HUES48 (cell line): ENCODE measurements at regions not wholly inside any gene's neighbourhood (a gene's known extent, or its start where the extent isn't known, plus 50 kb on each side); places are given as distances from the start of the nearest gene placed in this dataset.

Experiments
- H3K27ac ChIP-seq: one replicate; pipeline ENCODE4 v1.7.0; 2013; ENCODE audit warnings: low read depth, low read length, inconsistent platforms
- H3K27me3 ChIP-seq: 2 replicates; pipeline ENCODE4 v1.6.1; 2013; ENCODE audit warnings: mild to moderate bottlenecking, low read length; ENCODE audit not compliant: control insufficient read depth, insufficient read depth
- H3K36me3 ChIP-seq: 2 replicates; pipeline ENCODE4 v1.6.1; 2013; ENCODE audit warnings: low read length; ENCODE audit not compliant: control insufficient read depth, insufficient read depth
- H3K4me1 ChIP-seq: 2 replicates; pipeline ENCODE4 v1.6.1; 2013; ENCODE audit warnings: mild to moderate bottlenecking, low read length; ENCODE audit not compliant: control insufficient read depth, insufficient read depth
- H3K4me3 ChIP-seq: 2 replicates; pipeline ENCODE4 v1.5.1; 2013; ENCODE audit warnings: mild to moderate bottlenecking, low read depth, low read length
- H3K9ac ChIP-seq: 2 replicates; pipeline ENCODE4 v1.6.1; 2013; ENCODE audit warnings: mild to moderate bottlenecking, low read depth, low read length, moderate library complexity
- H3K9me3 ChIP-seq: 2 replicates; pipeline ENCODE4 v1.6.1; 2013; ENCODE audit warnings: low read length; ENCODE audit not compliant: control insufficient read depth, insufficient read depth

DNA sequence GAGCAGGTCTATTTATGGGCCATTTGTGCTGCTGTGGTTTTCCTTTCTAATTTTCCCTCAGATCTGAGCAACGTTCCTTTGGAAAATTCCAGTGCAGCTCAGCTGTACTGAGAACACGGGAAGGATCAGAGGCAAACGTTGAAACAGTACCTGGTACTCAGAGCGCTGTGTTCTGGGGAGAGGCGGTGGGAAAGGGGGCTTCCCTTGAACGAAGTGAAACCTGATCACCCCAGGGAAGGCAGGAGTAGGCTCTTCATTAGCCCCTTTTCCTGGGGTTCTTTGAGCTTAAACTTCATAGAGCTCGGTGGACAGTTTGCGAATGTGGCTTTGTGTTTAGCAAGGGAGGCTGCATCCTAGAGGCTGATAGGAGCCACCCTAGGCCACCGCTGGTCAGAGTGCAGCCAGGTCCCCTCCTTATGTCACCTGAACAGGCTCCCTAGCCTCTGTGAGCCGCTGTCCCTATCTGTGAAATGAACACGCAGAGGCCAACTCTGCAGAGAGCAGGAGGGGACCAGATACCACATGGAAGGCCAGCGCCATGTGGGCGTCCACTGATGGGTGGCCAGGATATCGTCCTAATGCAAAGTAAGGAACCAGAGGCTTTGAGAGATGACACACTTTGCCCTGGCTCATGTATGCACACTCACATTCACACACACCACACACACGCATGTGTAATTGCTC lies 1464.8 kb downstream of the BRD1 start:
- H3K27me3 ChIP-seq = no peaks in the 10 kb centered on the region
- H3K9me3 ChIP-seq = no peaks in the 10 kb centered on the region
- no peak overlapping the region for H3K4me3 ChIP-seq

GRCh38 chr22:48361099-48361639 lies 1466.5 kb downstream of the BRD1 start:
- Histone ChIP-seq H3K4me1 (peaks cover 10% of the 10 kb centered on the region), H3K27ac (no peak overlapping the region), H3K36me3 (no peaks in the 10 kb centered on the region), H3K9me3 (no peaks in the 10 kb centered on the region), H3K9ac (no peak overlapping the region), H3K27me3 (no peaks in the 10 kb centered on the region), H3K4me3 (no peak overlapping the region)

More for the DNA sequence above, 1464.8 kb downstream of the BRD1 start:
- Histone ChIP-seq H3K4me1 (no peaks in the 10 kb centered on the region; the same call in 1 of the 2 replicates), H3K9ac (no peak overlapping the region), H3K27ac (no peak overlapping the region), H3K36me3 (no peaks in the 10 kb centered on the region)

DNA sequence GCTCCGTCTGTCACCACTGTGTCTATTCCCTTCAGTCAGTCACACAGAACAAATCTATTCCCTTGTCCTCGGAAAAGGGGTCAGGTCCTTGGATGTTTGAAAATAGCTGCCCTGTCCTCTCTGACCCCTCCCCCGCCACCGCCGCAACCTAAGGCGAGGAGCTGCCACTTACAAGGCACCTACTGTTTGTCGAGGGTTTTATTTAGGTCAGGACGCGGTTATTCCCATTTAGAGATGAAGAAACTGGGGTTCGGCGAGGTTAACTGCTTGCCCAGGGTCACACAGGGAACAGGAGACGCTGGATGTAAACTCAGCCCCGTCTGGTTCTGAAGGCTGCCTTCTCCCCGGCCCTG lies 1468.1 kb downstream of the BRD1 start:
- Histone ChIP-seq H3K9ac (no peak overlapping the region), H3K27ac (no peak overlapping the region), H3K4me1 (peaks cover 10% of the 10 kb centered on the region), H3K4me3 (no peak overlapping the region), H3K9me3 (no peaks in the 10 kb centered on the region), H3K36me3 (no peaks in the 10 kb centered on the region), H3K27me3 (no peaks in the 10 kb centered on the region)

DNA sequence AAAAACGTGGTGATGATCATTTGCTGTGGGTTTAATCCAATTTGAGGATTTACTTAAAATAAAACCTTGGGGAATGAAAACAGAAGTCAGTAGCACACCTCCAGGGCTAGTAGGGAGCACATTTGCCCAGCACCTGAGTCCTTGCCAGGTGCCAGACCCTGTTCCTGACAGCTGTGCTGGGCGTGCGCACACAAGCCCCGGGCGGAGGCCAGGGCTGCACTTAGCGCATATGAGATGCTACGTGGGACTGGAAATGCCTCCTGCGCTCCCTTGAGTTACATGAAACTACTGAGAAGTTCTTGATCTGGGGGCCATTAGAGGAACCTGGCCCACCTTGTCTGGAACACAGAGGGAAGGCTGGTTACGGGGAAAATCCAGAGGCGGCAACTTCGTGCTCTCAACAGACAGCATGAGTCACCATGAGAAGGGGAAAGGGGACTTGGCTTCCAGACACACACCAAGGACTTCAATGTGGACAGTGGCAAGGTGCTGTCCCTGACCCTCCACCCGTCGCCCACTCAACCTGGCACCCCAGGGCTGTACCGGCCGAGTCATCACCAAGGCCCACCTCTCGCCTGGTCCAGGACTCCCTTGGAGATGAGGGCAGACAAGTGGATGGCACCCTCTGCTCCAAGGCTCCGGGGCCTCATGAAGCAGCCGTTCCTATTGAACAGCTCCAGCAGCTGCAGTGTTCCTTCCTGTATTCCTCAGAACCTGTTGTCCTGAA lies 1468.6 kb downstream of the BRD1 start:
- no peaks in the 10 kb centered on the region for H3K9me3 ChIP-seq
- H3K4me1 ChIP-seq = peaks cover 10% of the 10 kb centered on the region
- no peak overlapping the region for H3K9ac ChIP-seq
- no peaks in the 10 kb centered on the region for H3K27me3 ChIP-seq
- no peak overlapping the region for H3K4me3 ChIP-seq
- H3K36me3 ChIP-seq = no peaks in the 10 kb centered on the region
- H3K27ac ChIP-seq = no peak overlapping the region

- Histone ChIP-seq H3K27me3 (no peaks in the 10 kb centered on the region), H3K9ac (no peak overlapping the region), H3K9me3 (no peaks in the 10 kb centered on the region), H3K4me1 (peaks cover 10% of the 10 kb centered on the region), H3K36me3 (no peaks in the 10 kb centered on the region), H3K27ac (no peak overlapping the region), H3K4me3 (no peak overlapping the region)
Observed at GRCh38 chr22:48357961-48358360, 1469.7 kb downstream of the BRD1 start.

GRCh38 chr22:48357196-48357595 lies 1470.5 kb downstream of the BRD1 start:
- Histone ChIP-seq H3K27ac (no peak overlapping the region), H3K27me3 (no peaks in the 10 kb centered on the region), H3K9me3 (no peaks in the 10 kb centered on the region), H3K4me1 (peaks cover 10% of the 10 kb centered on the region), H3K9ac (no peak overlapping the region), H3K36me3 (no peaks in the 10 kb centered on the region), H3K4me3 (no peak overlapping the region)

DNA sequence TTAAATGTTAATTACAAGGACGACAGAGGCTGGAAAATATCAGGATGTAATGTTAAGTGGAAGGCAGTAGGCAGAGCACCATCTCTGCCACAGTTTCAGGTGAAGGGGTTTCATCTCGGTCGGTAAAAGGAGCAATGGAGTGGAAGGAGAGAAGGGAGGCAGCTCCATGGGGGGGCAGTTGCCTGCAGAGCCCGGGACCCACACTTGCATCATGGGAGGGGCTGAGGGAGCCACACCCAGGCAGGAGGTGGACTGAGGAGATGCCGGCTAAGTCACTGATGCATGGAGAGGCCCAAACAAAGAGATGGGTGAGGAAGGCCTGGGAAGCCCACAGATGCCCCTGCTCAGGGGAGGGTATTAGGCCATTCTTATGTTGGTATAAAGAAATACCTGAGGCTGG lies 1470.9 kb downstream of the BRD1 start:
- no peak overlapping the region for H3K27ac ChIP-seq
- no peaks in the 10 kb centered on the region for H3K36me3 ChIP-seq
- H3K27me3 ChIP-seq = no peaks in the 10 kb centered on the region
- no peak overlapping the region for H3K4me3 ChIP-seq
- H3K9ac ChIP-seq = no peak overlapping the region
- H3K9me3 ChIP-seq = no peaks in the 10 kb centered on the region
- H3K4me1 ChIP-seq = peaks cover 10% of the 10 kb centered on the region

DNA sequence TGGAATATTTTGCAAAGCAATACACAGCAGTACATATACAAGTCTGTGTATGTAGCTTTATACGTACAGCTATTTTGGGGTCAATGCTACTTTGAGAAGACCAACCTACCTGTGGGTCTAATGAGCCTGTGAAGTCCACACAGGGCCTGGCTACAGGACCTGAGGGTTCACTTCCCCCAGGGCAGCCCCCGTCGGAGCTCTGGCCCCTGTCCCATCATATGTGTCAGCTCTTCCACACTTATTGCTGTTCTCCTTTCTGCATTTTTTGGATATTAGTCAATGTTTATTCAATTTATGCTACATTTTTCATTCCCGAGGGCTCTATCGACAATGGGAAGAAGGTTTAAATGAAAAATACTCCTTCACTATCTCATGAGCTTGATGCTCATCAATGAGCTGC lies 1473.6 kb downstream of the BRD1 start:
- H3K9me3 ChIP-seq = no peaks in the 10 kb centered on the region
- H3K36me3 ChIP-seq = no peaks in the 10 kb centered on the region
- H3K27ac ChIP-seq = no peak overlapping the region
- no peak overlapping the region for H3K4me3 ChIP-seq
- H3K9ac ChIP-seq = no peak overlapping the region
- H3K4me1 ChIP-seq = peaks cover 10% of the 10 kb centered on the region
- no peaks in the 10 kb centered on the region for H3K27me3 ChIP-seq

GRCh38 chr22:48353116-48353947 lies 1474.3 kb downstream of the BRD1 start:
- no peaks in the 10 kb centered on the region for H3K27me3 ChIP-seq
- H3K27ac ChIP-seq = no peak overlapping the region
- H3K9ac ChIP-seq = no peak overlapping the region
- H3K4me1 ChIP-seq = peaks cover 10% of the 10 kb centered on the region
- no peaks in the 10 kb centered on the region for H3K9me3 ChIP-seq
- no peak overlapping the region for H3K4me3 ChIP-seq
- no peaks in the 10 kb centered on the region for H3K36me3 ChIP-seq

GRCh38 chr22:48352086-48352911 lies 1475.4 kb downstream of the BRD1 start:
- Histone ChIP-seq H3K4me1 (peaks cover 6% of the 10 kb centered on the region), H3K9ac (no peak overlapping the region), H3K36me3 (no peaks in the 10 kb centered on the region), H3K4me3 (no peak overlapping the region), H3K9me3 (no peaks in the 10 kb centered on the region), H3K27me3 (no peaks in the 10 kb centered on the region), H3K27ac (no peak overlapping the region)
